HEK293 (cell line): ENCODE measurements at regions not wholly inside any gene's neighbourhood (a gene's known extent, or its start where the extent isn't known, plus 50 kb on each side); places are given as distances from the start of the nearest gene placed in this dataset.

Experiments
- CTCF ChIA-PET: fragments of 350-600 bp; formaldehyde crosslinking; extraction: SDS; loops from one replicate; lab custom pipeline; 2021; ENCODE audit warnings: antibody characterized with exemption; lab: Yijun Ruan, JAX
- POLR2A ChIA-PET: fragments of 300-600 bp; formaldehyde crosslinking; extraction: SDS; loops from one replicate; lab custom pipeline; 2020; ENCODE audit warnings: antibody characterized with exemption, inconsistent platforms; lab: Yijun Ruan, JAX
- H3K27ac ChIP-seq: fragments of 200-500 bp; sonication (Bioruptor generic); 2 replicates; pipeline ENCODE4 v1.5.1; 2014; ENCODE audit warnings: low read depth, low read length, control low read depth, inconsistent platforms; ENCODE audit errors: extremely low read depth
- H3K36me3 ChIP-seq, 2 experiments: fragments of 200-500 bp in 1 of 2; sonication (Bioruptor generic) in 1 of 2; 1 replicate in 1 of 2; 2 replicates in 1 of 2; pipeline ENCODE4 v1.5.1; 2014 to 2017; ENCODE audit warnings: inconsistent platforms in 2 of 2, low read length in 2 of 2; ENCODE audit not compliant: control insufficient read depth in 2 of 2, insufficient read depth in 1 of 2
- H3K4me1 ChIP-seq: fragments of 200-500 bp; sonication (Bioruptor generic); 2 replicates; pipeline ENCODE4 v1.5.1; 2014; ENCODE audit warnings: mild to moderate bottlenecking, low read length, inconsistent platforms; ENCODE audit not compliant: control insufficient read depth, insufficient read depth
- H3K4me3 ChIP-seq: 2 replicates; pipeline ENCODE4 v1.5.1; 2011; ENCODE audit warnings: low read depth, mild to moderate bottlenecking, control low read depth, low read length, moderate library complexity
- H3K9me3 ChIP-seq: fragments of 200-500 bp; sonication (Bioruptor generic); 2 replicates; pipeline ENCODE4 v1.5.1; 2014; ENCODE audit warnings: low read depth, low read length, inconsistent platforms; ENCODE audit not compliant: control insufficient read depth, insufficient read depth
- AEBP2 ChIP-seq: fragments of 450-650 bp; formaldehyde crosslinking; IDR thresholded peaks from 2 replicates; pipeline ENCODE4 v1.5.1; 2016; ENCODE audit warnings: missing biosample characterization, missing genetic modification characterization, borderline replicate concordance
- CTCF ChIP-seq: fragments of 450-650 bp; formaldehyde crosslinking; IDR thresholded peaks from 2 replicates; pipeline ENCODE4 v1.5.1; 2016; ENCODE audit warnings: missing biosample characterization, missing genetic modification characterization
- EGR2 ChIP-seq: fragments of 450-650 bp; formaldehyde crosslinking; IDR thresholded peaks from 2 replicates; pipeline ENCODE4 v1.5.1; 2016; ENCODE audit warnings: low read depth, missing biosample characterization, missing genetic modification characterization
- GLI4 ChIP-seq: fragments of 450-650 bp; formaldehyde crosslinking; IDR thresholded peaks from 2 replicates; pipeline ENCODE4 v1.5.1; 2016; ENCODE audit warnings: missing biosample characterization, missing genetic modification characterization
- OVOL3 ChIP-seq: fragments of 450-650 bp; formaldehyde crosslinking; IDR thresholded peaks from 2 replicates; pipeline ENCODE4 v1.5.1; 2016; ENCODE audit warnings: missing biosample characterization, missing genetic modification characterization
- ZBTB20 ChIP-seq: fragments of 450-650 bp; formaldehyde crosslinking; IDR thresholded peaks from 2 replicates; pipeline ENCODE4 v1.5.1; 2016; ENCODE audit warnings: missing biosample characterization, missing genetic modification characterization
- ZBTB6 ChIP-seq: fragments of 450-650 bp; formaldehyde crosslinking; IDR thresholded peaks from 2 replicates; pipeline ENCODE4 v1.5.1; 2017; ENCODE audit warnings: missing biosample characterization, missing genetic modification characterization
- ZFHX2 ChIP-seq: fragments of 450-650 bp; formaldehyde crosslinking; conservative IDR thresholded peaks from 2 replicates; pipeline ENCODE4 v1.5.1; 2016; ENCODE audit warnings: missing biosample characterization, missing genetic modification characterization
- ZNF121 ChIP-seq: fragments of 450-650 bp; formaldehyde crosslinking; IDR thresholded peaks from 2 replicates; pipeline ENCODE4 v1.5.1; 2016; ENCODE audit warnings: missing biosample characterization, missing genetic modification characterization
- ZNF146 ChIP-seq: fragments of 450-650 bp; formaldehyde crosslinking; IDR thresholded peaks from 2 replicates; pipeline ENCODE4 v1.5.1; 2016; ENCODE audit warnings: missing biosample characterization, missing genetic modification characterization
- ZNF221 ChIP-seq: fragments of 450-650 bp; formaldehyde crosslinking; IDR thresholded peaks from 2 replicates; pipeline ENCODE4 v1.5.1; 2017; ENCODE audit warnings: missing biosample characterization, missing genetic modification characterization, borderline replicate concordance
- ZNF302 ChIP-seq: fragments of 450-650 bp; formaldehyde crosslinking; IDR thresholded peaks from 2 replicates; pipeline ENCODE4 v1.5.1; 2016; ENCODE audit warnings: missing biosample characterization, missing genetic modification characterization, low read depth
- ZNF350 ChIP-seq: fragments of 450-650 bp; formaldehyde crosslinking; IDR thresholded peaks from 2 replicates; pipeline ENCODE4 v1.5.0; 2017; ENCODE audit warnings: missing biosample characterization, mild to moderate bottlenecking, missing genetic modification characterization
- ZNF354C ChIP-seq: fragments of 450-650 bp; formaldehyde crosslinking; IDR thresholded peaks from 2 replicates; pipeline ENCODE4 v1.5.1; 2016; ENCODE audit warnings: missing biosample characterization, missing genetic modification characterization, low read depth, borderline replicate concordance
- ZNF449 ChIP-seq: fragments of 450-650 bp; formaldehyde crosslinking; IDR thresholded peaks from 2 replicates; pipeline ENCODE4 v1.5.1; 2017; ENCODE audit warnings: missing biosample characterization, mild to moderate bottlenecking, missing genetic modification characterization, moderate library complexity
- ZNF560 ChIP-seq: fragments of 450-650 bp; formaldehyde crosslinking; IDR thresholded peaks from 2 replicates; pipeline ENCODE4 v1.5.1; 2017; ENCODE audit warnings: missing biosample characterization, missing genetic modification characterization, borderline replicate concordance
- ZNF561 ChIP-seq: fragments of 450-650 bp; IDR thresholded peaks from 2 replicates; pipeline ENCODE4 v1.5.1; 2018; ENCODE audit warnings: missing biosample characterization, missing genetic modification characterization, borderline replicate concordance
- ZNF645 ChIP-seq: fragments of 450-650 bp; formaldehyde crosslinking; IDR thresholded peaks from 2 replicates; pipeline ENCODE4; 2016; ENCODE audit warnings: missing biosample characterization, missing genetic modification characterization
- ZNF747 ChIP-seq: fragments of 450-650 bp; formaldehyde crosslinking; IDR thresholded peaks from 2 replicates; pipeline ENCODE4 v1.5.1; 2016; ENCODE audit warnings: missing biosample characterization, missing genetic modification characterization
- ZNF777 ChIP-seq: fragments of 450-650 bp; formaldehyde crosslinking; IDR thresholded peaks from 2 replicates; pipeline ENCODE4 v1.5.1; 2017; ENCODE audit warnings: missing biosample characterization, missing genetic modification characterization, borderline replicate concordance
- ZNF785 ChIP-seq: fragments of 450-650 bp; formaldehyde crosslinking; IDR thresholded peaks from 2 replicates; pipeline ENCODE4 v1.5.1; 2016; ENCODE audit warnings: missing biosample characterization, missing genetic modification characterization
- ZNF791 ChIP-seq: fragments of 450-650 bp; formaldehyde crosslinking; IDR thresholded peaks from 2 replicates; pipeline ENCODE4 v1.5.1; 2016; ENCODE audit warnings: missing biosample characterization, missing genetic modification characterization

GRCh38 chr15:38187630-38188313, 64.9 kb upstream of the SPRED1 start:
- ChIA-PET CTCF (interaction anchor here (0.7 kb wide), 1 partner anchor 402 kb away, joined by 5 read pairs; no protein-coding TSS in a partner anchor), POLR2A (no interaction called here)
- Histone ChIP-seq H3K9me3 (no peaks in the 10 kb centered on the region), H3K4me1 (no peaks in the 10 kb centered on the region), H3K36me3 (no peaks in the 10 kb centered on the region), H3K27ac (no peak overlapping the region), H3K4me3 (no peak overlapping the region)
- no peak for TF ChIP-seq ZNF354C
- no peak for TF ChIP-seq ZNF350 (tag by site-specific recombination)
- no peak for TF ChIP-seq ZNF747
- TF ChIP-seq ZNF449: no peak
- TF ChIP-seq ZNF561: no peak
- no peak for TF ChIP-seq ZNF785 (tag by site-specific recombination)
- TF ChIP-seq ZNF560: no peak

- POLR2A ChIA-PET: no interaction called here
- H3K4me3 ChIP-seq: no peak overlapping the region
- no peak overlapping the region for H3K27ac ChIP-seq
- TF ChIP-seq ZBTB6 (no peak), ZNF302 (tag by site-specific recombination) (no peak), EGR2 (tag by site-specific recombination) (0 out of 2 replicates have a peak, but pooled peaks have one; percentile 11), GLI4 (tag by site-specific recombination) (no peak), ZNF747 (no peak), ZNF121 (tag by site-specific recombination) (no peak), ZNF146 (no peak), OVOL3 (tag by site-specific recombination) (no peak), ZNF221 (tag by site-specific recombination) (no peak), CTCF (tag by site-specific recombination) (no peak), ZNF791 (tag by site-specific recombination) (no peak), AEBP2 (no peak), ZNF777 (tag by site-specific recombination) (no peak), ZBTB20 (no peak), ZNF645 (tag by site-specific recombination) (no peak), ZFHX2 (tag by site-specific recombination) (peak; percentile 38; the same call in 1 of the 2 replicates)
- H3K36me3 ChIP-seq: no peaks in the 10 kb centered on the region
- no peaks in the 10 kb centered on the region for H3K4me1 ChIP-seq
- H3K9me3 ChIP-seq: no peaks in the 10 kb centered on the region
- CTCF ChIA-PET: interaction anchor here (0.7 kb wide), 1 partner anchor 16 kb away, joined by 3 read pairs; no protein-coding TSS in a partner anchor
Measured at GRCh38 chr15:38189671-38190295, 62.9 kb upstream of the SPRED1 start.
